A673 (cell line): ENCODE measurements at regions not wholly inside any gene's neighbourhood (a gene's known extent, or its start where the extent isn't known, plus 50 kb on each side); places are given as distances from the start of the nearest gene placed in this dataset.

ENCODE experiments used
- BruUV-seq: library from RNA; stranded (reverse); fragments of 400-500 nt; replicated peaks from 2 replicates; lab custom pipeline; 2021; lab: Mats Ljungman, UMichigan
- CTCF ChIA-PET: fragments of 300-600 bp; sonication (Branson Sonifier 250); formaldehyde crosslinking; loops from one replicate; lab custom pipeline; 2022; ENCODE audit warnings: antibody characterized with exemption; lab: Charles Lee
- POLR2A ChIA-PET: fragments of 300-600 bp; sonication (Branson Sonifier 250); formaldehyde crosslinking; loops from one replicate; lab custom pipeline; 2022; ENCODE audit warnings: antibody characterized with exemption; ENCODE audit not compliant: low non-redundant PET; lab: Charles Lee
- DNase-seq: peaks from one replicate; pipeline ENCODE4 v3.0.0-alpha.2; 2015; ENCODE audit warnings: low spot score
- H3K27ac ChIP-seq: fragments of 200-600 bp; sonication (generic); 2 replicates; pipeline ENCODE4 v1.5.1; 2016; ENCODE audit warnings: mixed run types, low read depth, mild to moderate bottlenecking, mixed read lengths, antibody characterized with exemption, low read length; ENCODE audit not compliant: poor library complexity, severe bottlenecking
- H3K27me3 ChIP-seq: fragments of 200-600 bp; sonication (generic); replicated peaks from 2 replicates; pipeline ENCODE4 v1.6.1; 2017; ENCODE audit warnings: mixed run types, low read depth, mild to moderate bottlenecking, mixed read lengths, antibody characterized with exemption, low read length; ENCODE audit not compliant: insufficient read depth, poor library complexity
- H3K36me3 ChIP-seq: fragments of 200-600 bp; sonication (generic); 2 replicates; pipeline ENCODE4 v1.6.1; 2016; ENCODE audit warnings: mixed run types, mild to moderate bottlenecking, mixed read lengths, antibody characterized with exemption, low read length; ENCODE audit not compliant: insufficient read depth, poor library complexity, severe bottlenecking
- H3K4me1 ChIP-seq: fragments of 200-600 bp; sonication (generic); 2 replicates; pipeline ENCODE4 v1.6.1; 2017; ENCODE audit warnings: mixed run types, mild to moderate bottlenecking, mixed read lengths, antibody characterized with exemption, low read length; ENCODE audit not compliant: insufficient read depth, poor library complexity, severe bottlenecking
- H3K4me3 ChIP-seq: fragments of 200-600 bp; sonication (generic); 2 replicates; pipeline ENCODE4 v1.5.1; 2016; ENCODE audit warnings: low read depth, mixed run types, mild to moderate bottlenecking, mixed read lengths, low read length; ENCODE audit not compliant: poor library complexity, severe bottlenecking
- H3K9me3 ChIP-seq: fragments of 200-600 bp; sonication (generic); 2 replicates; pipeline ENCODE4 v1.6.1; 2016; ENCODE audit warnings: mixed run types, low read depth, mild to moderate bottlenecking, mixed read lengths, antibody characterized with exemption, low read length; ENCODE audit not compliant: poor library complexity, severe bottlenecking
- CTCF ChIP-seq: fragments of 300-800, 200-600 bp; sonication (generic); conservative IDR thresholded peaks from 2 replicates; pipeline ENCODE4 v1.5.1; 2017; ENCODE audit warnings: low read depth, mild to moderate bottlenecking, antibody characterized with exemption, low read length, moderate library complexity, mixed read lengths
- EZH2 ChIP-seq: fragments of 200-600 bp; sonication (generic); IDR thresholded peaks from 2 replicates; pipeline ENCODE4 v1.6.1; 2017; ENCODE audit warnings: borderline replicate concordance, low read depth, mild to moderate bottlenecking, mixed read lengths, antibody characterized with exemption, low read length; ENCODE audit not compliant: poor library complexity, severe bottlenecking
- intact Hi-C: fragments of 100-400 bp; cut with micrococcal nuclease; formaldehyde crosslinking; loops from one replicate; pipeline ENCODE4 v1.10.0; 2022; ENCODE audit not compliant: unreplicated experiment

GRCh38 chr6:126112171-126112632, 125.9 kb downstream of the TRMT11 start:
- TF ChIP-seq CTCF, result no peak
- TF ChIP-seq EZH2, result no peak
- ChIA-PET CTCF (no interaction called here), POLR2A (no interaction called here)
- H3K4me1 ChIP-seq, result peaks cover 18% of the 10 kb centered on the region
- intact Hi-C loops, result no loop called here
- H3K9me3 ChIP-seq, result no peaks in the 10 kb centered on the region
- H3K4me3 ChIP-seq, result no peak overlapping the region
- no TSS peak for BruUV-seq
- no peaks in the 10 kb centered on the region for H3K36me3 ChIP-seq
- H3K27ac ChIP-seq, result no peak overlapping the region
- DNase-seq, result no peak
- no peaks in the 10 kb centered on the region for H3K27me3 ChIP-seq

GRCh38 chr6:126113261-126113660, 126.9 kb downstream of the TRMT11 start:
- BruUV-seq, result no TSS peak
- peaks cover 10% of the 10 kb centered on the region for H3K4me1 ChIP-seq
- H3K4me3 ChIP-seq, result no peak overlapping the region
- H3K27me3 ChIP-seq, result no peaks in the 10 kb centered on the region
- no peaks in the 10 kb centered on the region for H3K9me3 ChIP-seq
- CTCF ChIA-PET, result no interaction called here
- no peaks in the 10 kb centered on the region for H3K36me3 ChIP-seq
- POLR2A ChIA-PET, result no interaction called here
- intact Hi-C loops, result no loop called here
- DNase-seq, result no peak
- no peak for TF ChIP-seq EZH2
- no peak for TF ChIP-seq CTCF
- H3K27ac ChIP-seq, result no peak overlapping the region

GRCh38 chr6:126117251-126117650, 130.9 kb downstream of the TRMT11 start:
- Histone ChIP-seq H3K9me3 (no peaks in the 10 kb centered on the region), H3K27ac (no peak overlapping the region), H3K36me3 (no peaks in the 10 kb centered on the region), H3K4me1 (no peaks in the 10 kb centered on the region), H3K4me3 (no peak overlapping the region), H3K27me3 (no peaks in the 10 kb centered on the region)
- no TSS peak for BruUV-seq
- ChIA-PET CTCF (no interaction called here), POLR2A (no interaction called here)
- TF ChIP-seq CTCF (no peak), EZH2 (no peak)
- intact Hi-C loops, result no loop called here
- DNase-seq, result no peak
